Activated CD8-positive, alpha-beta T cell treated with anti-CD3 and anti-CD28 coated beads for 36 hours (primary cell): ENCODE measurements at regions not wholly inside any gene's neighbourhood (a gene's known extent, or its start where the extent isn't known, plus 50 kb on each side); places are given as distances from the start of the nearest gene placed in this dataset.

ENCODE experiments used
- ATAC-seq: fragments of 200-7000 bp; cut with Tn5 transposase; one replicate; pipeline ENCODE4 v1.10.0; 2021; ENCODE audit warnings: mild to moderate bottlenecking, moderate library complexity
- CTCF ChIA-PET: fragments of 350-600 bp; sonication (Branson Sonifier 250); formaldehyde crosslinking; loops from one replicate; lab custom pipeline; 2021; ENCODE audit warnings: antibody characterized with exemption; lab: Charles Lee
- POLR2A ChIA-PET: fragments of 350-600 bp; sonication (Branson Sonifier 250); formaldehyde crosslinking; loops from one replicate; lab custom pipeline; 2021; ENCODE audit warnings: antibody characterized with exemption; lab: Charles Lee
- DNase-seq: peaks from one replicate; pipeline ENCODE4 v3.0.0-alpha.2; 2020
- H3K27ac Mint-ChIP-seq: one replicate; pipeline ENCODE4 v1.8.0; 2021; ENCODE audit warnings: mild to moderate bottlenecking, mixed read lengths
- H3K27me3 Mint-ChIP-seq: one replicate; pipeline ENCODE4 v1.8.0; 2021; ENCODE audit warnings: mixed read lengths
- H3K36me3 Mint-ChIP-seq: one replicate; pipeline ENCODE4 v1.8.0; 2021; ENCODE audit warnings: low read depth, mixed read lengths
- H3K4me1 Mint-ChIP-seq: one replicate; pipeline ENCODE4 v1.8.0; 2021; ENCODE audit warnings: low read depth, mixed read lengths
- H3K4me3 Mint-ChIP-seq: one replicate; pipeline ENCODE4 v1.8.0; 2021; ENCODE audit warnings: mild to moderate bottlenecking, moderate library complexity, mixed read lengths
- H3K9me3 Mint-ChIP-seq: one replicate; pipeline ENCODE4 v1.8.0; 2021; ENCODE audit warnings: mixed read lengths
- CTCF ChIP-seq: fragments of 200-600 bp; IDR thresholded peaks from one replicate; pipeline ENCODE4 v1.8.0; 2022; ENCODE audit warnings: antibody characterized with exemption, mild to moderate bottlenecking
- intact Hi-C: fragments of 100-400 bp; cut with micrococcal nuclease; formaldehyde crosslinking; loops from one replicate; pipeline ENCODE4 v1.10.0; 2022

GRCh38 chrX:10939424-10939823 lies 171.7 kb upstream of the HCCS start:
- no peak for DNase-seq
- Mint-ChIP-seq H3K9me3 (no peaks in the 10 kb centered on the region), H3K4me1 (no peaks in the 10 kb centered on the region), H3K27me3 (no peaks in the 10 kb centered on the region), H3K36me3 (no peaks in the 10 kb centered on the region), H3K4me3 (no peak overlapping the region), H3K27ac (no peak overlapping the region)
- no peak for ATAC-seq
- POLR2A ChIA-PET: no interaction called here
- intact Hi-C loops: no loop called here
- no peak for TF ChIP-seq CTCF
- CTCF ChIA-PET: no interaction called here

DNA sequence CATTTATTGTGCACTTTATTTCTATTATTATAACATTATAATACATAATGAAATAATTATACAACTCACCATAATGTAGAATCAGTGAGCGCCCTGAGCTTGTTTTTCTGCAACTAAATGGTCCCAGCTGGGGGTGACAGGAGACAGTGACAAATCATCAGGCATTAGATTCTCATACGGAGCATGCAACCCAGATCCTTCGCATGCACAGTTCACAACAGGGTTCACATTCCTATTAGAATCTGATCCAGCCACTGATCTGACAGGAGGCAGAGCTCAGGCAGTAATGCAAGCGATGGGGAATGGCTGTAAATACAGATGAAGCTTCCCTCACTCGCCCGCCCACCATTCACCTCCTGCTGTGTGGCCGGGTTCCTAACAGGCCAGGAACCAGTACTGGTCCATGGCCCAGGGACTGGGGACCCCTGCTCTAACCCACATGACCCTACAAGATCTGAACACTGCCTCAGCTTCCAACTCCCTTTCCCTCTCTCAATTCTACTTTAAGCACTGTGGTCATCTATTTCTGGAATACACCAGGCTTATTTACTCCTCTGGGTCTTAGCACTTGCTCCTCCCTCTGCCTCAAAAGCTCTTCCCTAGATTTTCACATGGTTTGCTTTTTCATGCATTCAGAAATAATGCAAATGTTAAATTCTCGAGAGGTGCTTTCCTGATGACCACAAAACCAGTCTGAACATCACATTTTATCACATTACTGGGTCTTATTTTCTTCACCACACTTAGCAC lies 166.8 kb upstream of the HCCS start:
- ChIA-PET POLR2A (no interaction called here), CTCF (interaction anchor here (1.0 kb wide), 1 partner anchor 18 kb away, joined by 3 read pairs; no protein-coding TSS in a partner anchor)
- Mint-ChIP-seq H3K27me3 (no peaks in the 10 kb centered on the region), H3K4me3 (no peak overlapping the region), H3K36me3 (no peaks in the 10 kb centered on the region), H3K9me3 (no peaks in the 10 kb centered on the region), H3K27ac (no peak overlapping the region), H3K4me1 (no peaks in the 10 kb centered on the region)
- DNase-seq (no peak), ATAC-seq (no peak)
- intact Hi-C loops: no loop called here
- TF ChIP-seq CTCF: no peak

DNA sequence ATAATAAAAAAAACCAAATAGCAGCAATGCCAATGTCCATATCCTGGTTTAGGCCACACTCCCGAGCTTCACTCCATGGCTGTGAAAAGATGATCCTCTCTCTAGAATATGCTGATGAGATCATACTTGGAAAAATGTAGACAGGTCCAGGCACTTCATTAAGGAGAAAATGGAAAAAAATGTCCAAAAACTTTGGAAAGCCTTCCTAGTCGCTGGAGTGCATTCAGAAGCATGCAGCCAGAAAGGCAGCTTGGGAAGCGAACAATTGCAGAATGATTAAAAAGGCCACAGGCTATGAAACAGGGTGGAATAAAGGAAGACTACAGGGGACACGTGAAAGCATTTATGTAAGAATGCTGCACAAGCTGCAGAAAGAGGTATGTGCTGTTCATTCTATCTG lies 165.6 kb upstream of the HCCS start:
- POLR2A ChIA-PET: no interaction called here
- Mint-ChIP-seq H3K4me3 (no peak overlapping the region), H3K27ac (no peak overlapping the region), H3K4me1 (no peaks in the 10 kb centered on the region), H3K36me3 (no peaks in the 10 kb centered on the region), H3K27me3 (no peaks in the 10 kb centered on the region), H3K9me3 (peaks cover 5% of the 10 kb centered on the region)
- no peak for TF ChIP-seq CTCF
- no peak for DNase-seq
- CTCF ChIA-PET: no interaction called here
- intact Hi-C loops: no loop called here
- ATAC-seq: no peak

DNA sequence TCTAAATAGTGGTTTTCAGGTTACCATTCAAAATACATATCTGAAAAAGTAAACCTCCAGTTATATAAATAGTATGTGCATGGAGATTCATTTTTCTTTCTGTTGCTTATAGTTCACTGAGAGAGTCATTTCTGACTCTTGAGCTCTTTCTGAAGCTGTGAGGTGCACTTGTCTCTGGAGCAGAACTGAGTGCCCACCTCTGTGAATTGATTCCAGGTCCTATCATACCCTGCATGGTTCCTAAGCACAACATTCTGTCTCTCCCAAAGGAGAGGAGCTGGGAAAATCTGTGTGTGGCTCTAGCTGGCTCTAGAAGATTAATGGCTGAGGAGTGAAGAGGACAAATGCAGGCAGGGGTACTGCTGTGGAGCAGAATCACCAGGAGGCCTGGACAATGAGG lies 161.6 kb upstream of the HCCS start:
- DNase-seq (no peak), ATAC-seq (no peak)
- intact Hi-C loops: no loop called here
- no peak for TF ChIP-seq CTCF
- no peaks in the 10 kb centered on the region for H3K4me1 Mint-ChIP-seq
- H3K36me3 Mint-ChIP-seq: no peaks in the 10 kb centered on the region
- no peak overlapping the region for H3K27ac Mint-ChIP-seq
- POLR2A ChIA-PET: no interaction called here
- H3K4me3 Mint-ChIP-seq: no peak overlapping the region
- CTCF ChIA-PET: no interaction called here
- no peaks in the 10 kb centered on the region for H3K27me3 Mint-ChIP-seq
- peaks cover 9% of the 10 kb centered on the region for H3K9me3 Mint-ChIP-seq

DNA sequence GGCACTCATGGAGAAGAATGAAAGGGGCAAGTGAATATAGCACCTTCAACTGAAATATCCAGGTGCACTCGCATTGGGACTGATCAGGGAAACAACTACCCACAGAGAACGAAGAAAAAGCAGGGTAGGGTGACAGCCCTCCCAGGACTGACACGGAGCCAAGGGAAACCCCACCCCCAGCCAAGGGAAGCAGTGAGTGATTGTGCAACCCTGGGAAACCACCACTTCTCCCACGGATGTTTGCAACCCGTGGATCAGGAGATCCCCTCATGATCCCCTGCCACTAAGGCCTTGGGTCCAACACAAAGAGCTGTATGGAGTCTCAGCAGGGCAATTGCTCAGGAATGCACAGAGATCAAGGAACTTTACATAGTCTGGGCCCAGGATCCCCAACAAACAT lies 158.5 kb upstream of the HCCS start:
- TF ChIP-seq CTCF: no peak
- no peak for ATAC-seq
- DNase-seq: no peak
- H3K36me3 Mint-ChIP-seq: no peaks in the 10 kb centered on the region
- H3K27ac Mint-ChIP-seq: no peak overlapping the region
- CTCF ChIA-PET: no interaction called here
- intact Hi-C loops: no loop called here
- H3K9me3 Mint-ChIP-seq: peaks cover 23% of the 10 kb centered on the region
- H3K27me3 Mint-ChIP-seq: no peaks in the 10 kb centered on the region
- POLR2A ChIA-PET: no interaction called here
- no peaks in the 10 kb centered on the region for H3K4me1 Mint-ChIP-seq
- H3K4me3 Mint-ChIP-seq: no peak overlapping the region
